Upper lobe of left lung (tissue), 6 donors: ENCODE measurements at regions not wholly inside any gene's neighbourhood (a gene's known extent, or its start where the extent isn't known, plus 50 kb on each side); places are given as distances from the start of the nearest gene placed in this dataset.

Experiments used
- ATAC-seq, 2 donors: fragments of 200-7000 bp; cut with Tn5 transposase; one replicate each; pipeline ENCODE4 v1.9.1; 2022; ENCODE audit warnings: mild to moderate bottlenecking in 2 of 2, moderate library complexity in 2 of 2; ENCODE audit not compliant: low FRiP score in 2 of 2
- DNase-seq, 2 donors: peaks; one replicate each; pipeline ENCODE4 v3.0.0-alpha.2; 2019 to 2020
- H3K27ac ChIP-seq, 4 donors: fragments of 200-600 bp; sonication (generic); one replicate each; pipeline ENCODE4 v1.5.1; 2016 to 2019
- H3K27me3 ChIP-seq, 4 donors: fragments of 200-600 bp; sonication (generic); one replicate each; pipeline ENCODE4 v1.5.1; 2017 to 2019
- H3K36me3 ChIP-seq, 4 donors: fragments of 200-600 bp; sonication (generic); one replicate each; pipeline ENCODE4 v1.5.1; 2016 to 2019
- H3K4me1 ChIP-seq, 4 donors: fragments of 200-600 bp; sonication (generic); one replicate each; pipeline ENCODE4 v1.5.1; 2018 to 2019
- H3K4me3 ChIP-seq, 4 donors: fragments of 200-600 bp; sonication (generic); one replicate each; pipeline ENCODE4 v1.5.1; 2017 to 2019; ENCODE audit warnings: mild to moderate bottlenecking in 2 of 4, moderate library complexity in 1 of 4
- H3K9me3 ChIP-seq, 4 donors: fragments of 200-600 bp; sonication (generic); one replicate each; pipeline ENCODE4 v1.5.1; 2018 to 2019
- CTCF ChIP-seq, 6 experiments: fragments of 450-650 bp in 4 of 6; fragments of 200-600 bp in 2 of 6; sonication (generic) in 2 of 6; IDR thresholded peaks; one replicate each; pipeline ENCODE4 v1.5.1; 2016 to 2019; ENCODE audit warnings: antibody characterized with exemption in 6 of 6
- EP300 ChIP-seq, 4 donors: sonication (generic); formaldehyde crosslinking; IDR thresholded peaks; one replicate each; pipeline ENCODE4 v1.5.1; 2017; ENCODE audit warnings: antibody characterized with exemption in 4 of 4, control low read depth in 2 of 4
- POLR2A ChIP-seq, 4 donors: fragments of 450-650 bp; IDR thresholded peaks; one replicate each; pipeline ENCODE4 v1.5.1; 2016 to 2017; ENCODE audit warnings: antibody characterized with exemption in 4 of 4, mild to moderate bottlenecking in 2 of 4
- POLR2AphosphoS5 ChIP-seq, 2 donors: sonication (generic); formaldehyde crosslinking; IDR thresholded peaks; one replicate each; pipeline ENCODE4 v1.5.1; 2017; ENCODE audit warnings: antibody characterized with exemption in 2 of 2
- WGBS, 2 donors: methylation state at CpG; one replicate each; pipeline ENCODE4 v1.1.5; 2017 to 2018; 5-methylcytosine and 5-hydroxymethylcytosine counted together
- donor health status: DM: no; HTN: no; CAD: no; lungs with moderate emphysema.
- donor health status: DM: no; HTN: yes; CAD: no; lungs with severe emphysema.

DNA sequence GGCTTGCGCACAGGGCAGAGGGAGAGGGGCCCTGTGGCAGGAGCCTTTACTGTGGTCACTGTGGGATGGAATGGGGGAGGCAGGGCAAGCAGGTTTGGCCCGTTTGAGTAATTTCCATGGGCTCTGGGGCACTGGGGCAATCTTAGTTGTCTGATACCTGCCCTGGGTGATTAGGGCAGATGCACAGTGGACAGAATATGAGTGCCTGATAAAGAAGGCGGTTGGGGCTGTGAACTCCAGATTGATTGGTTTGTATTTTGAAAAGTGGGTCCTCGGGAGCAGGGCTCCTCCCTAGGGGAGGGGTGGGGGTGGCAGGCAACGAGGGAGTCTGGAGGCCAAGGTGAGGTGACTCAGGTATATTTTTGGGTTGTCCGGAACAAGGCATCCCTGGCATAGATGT lies 247.5 kb downstream of the NSG2 start:
- no peak for DNase-seq
- no peaks in the 10 kb centered on the region for H3K36me3 ChIP-seq
- ATAC-seq: no peak
- H3K4me3 ChIP-seq: no peak overlapping the region
- no peak for TF ChIP-seq POLR2A (IDR thresholded peaks at IDR 0.05)
- no peak for TF ChIP-seq CTCF (IDR thresholded peaks at IDR 0.05)
- TF ChIP-seq POLR2AphosphoS5 (IDR thresholded peaks at IDR 0.05): no peak
- no peak for TF ChIP-seq EP300 (IDR thresholded peaks at IDR 0.05)
- no peaks in the 10 kb centered on the region for H3K27me3 ChIP-seq
- H3K27ac ChIP-seq: no peak overlapping the region
- 43 to 72% methylated on average over 6 of the region's 6 CpGs for WGBS, 2 donors
- H3K4me1 ChIP-seq: no peaks in the 10 kb centered on the region
- H3K9me3 ChIP-seq: peaks cover 0 to 4% (median 2%) of the 10 kb centered on the region in 4 donors

- Histone ChIP-seq H3K27me3 (no peaks in the 10 kb centered on the region), H3K4me3 (no peak overlapping the region), H3K36me3 (no peaks in the 10 kb centered on the region), H3K27ac (no peak overlapping the region), H3K4me1 (no peaks in the 10 kb centered on the region), H3K9me3 (peaks cover 0 to 4% (median 2%) of the 10 kb centered on the region in 4 donors)
- WGBS, 2 donors: 58 to 72% methylated on average over 4 of the region's 4 CpGs
- no peak for DNase-seq
- TF ChIP-seq POLR2AphosphoS5 (IDR thresholded peaks at IDR 0.05): no peak
- no peak for TF ChIP-seq POLR2A (IDR thresholded peaks at IDR 0.05)
- TF ChIP-seq EP300 (IDR thresholded peaks at IDR 0.05): no peak
- TF ChIP-seq CTCF (IDR thresholded peaks at IDR 0.05): no peak
- ATAC-seq: no peak
Observed at GRCh38 chr5:174293481-174293880, 248.0 kb downstream of the NSG2 start.

- H3K36me3 ChIP-seq: no peaks in the 10 kb centered on the region
- TF ChIP-seq CTCF (IDR thresholded peaks at IDR 0.05): no peak
- TF ChIP-seq EP300 (IDR thresholded peaks at IDR 0.05): no peak
- TF ChIP-seq POLR2A (IDR thresholded peaks at IDR 0.05): no peak
- no peak for TF ChIP-seq POLR2AphosphoS5 (IDR thresholded peaks at IDR 0.05)
- no peak overlapping the region for H3K4me3 ChIP-seq
- no peak overlapping the region for H3K27ac ChIP-seq
- peaks cover 0 to 2% (median under 1%) of the 10 kb centered on the region in 4 donors for H3K9me3 ChIP-seq
- no peak for DNase-seq
- no peaks in the 10 kb centered on the region for H3K4me1 ChIP-seq
- peak in 1 of 2 donors; percentile 30 for ATAC-seq
- H3K27me3 ChIP-seq: no peaks in the 10 kb centered on the region
- WGBS, 2 donors: 67 to 75% methylated on average over 6 of the region's 6 CpGs
Observed at GRCh38 chr5:174294891-174295620, 249.6 kb downstream of the NSG2 start.

DNA sequence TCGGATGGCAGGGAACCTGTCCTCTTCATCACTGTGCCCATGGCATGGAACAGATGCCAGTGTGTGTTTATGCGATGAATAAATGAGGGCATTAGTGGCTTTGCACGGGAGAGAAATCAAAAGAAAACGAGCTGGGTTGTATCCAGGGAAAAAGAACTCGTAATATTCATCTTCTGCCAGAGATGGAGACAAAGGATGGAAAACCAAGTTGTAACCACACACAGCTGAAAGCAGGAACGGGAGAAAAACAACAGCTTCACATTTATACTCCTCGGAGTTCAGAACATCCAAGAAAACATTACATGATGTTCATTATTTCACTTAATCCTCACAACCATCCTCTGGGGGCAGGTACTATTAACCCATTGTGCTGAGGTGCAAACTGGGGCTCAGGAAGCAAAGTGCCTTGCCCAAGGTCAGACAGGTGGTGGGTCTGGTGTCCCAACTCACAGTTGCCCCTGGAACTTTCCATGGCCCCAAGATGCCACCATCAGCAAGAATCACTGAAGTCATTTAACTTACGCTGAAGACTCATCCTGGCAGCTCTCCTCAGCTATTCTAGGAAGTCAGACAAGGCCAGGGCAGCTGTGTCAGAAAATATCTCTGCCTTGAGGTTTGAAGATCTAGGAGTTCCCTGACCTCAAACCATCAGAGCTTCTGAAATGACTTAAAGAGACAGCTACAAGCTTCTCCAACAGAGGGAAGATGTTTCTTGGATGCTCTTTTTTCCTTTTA lies 250.4 kb downstream of the NSG2 start:
- no peak for ATAC-seq
- H3K36me3 ChIP-seq: no peaks in the 10 kb centered on the region

More for the DNA sequence above, 250.4 kb downstream of the NSG2 start:
- Histone ChIP-seq H3K4me1 (no peaks in the 10 kb centered on the region), H3K27ac (no peak overlapping the region), H3K9me3 (no peaks in the 10 kb centered on the region), H3K27me3 (no peaks in the 10 kb centered on the region), H3K4me3 (no peak overlapping the region)
- TF ChIP-seq POLR2A (IDR thresholded peaks at IDR 0.05) (no peak), CTCF (IDR thresholded peaks at IDR 0.05) (no peak), POLR2AphosphoS5 (IDR thresholded peaks at IDR 0.05) (no peak), EP300 (IDR thresholded peaks at IDR 0.05) (no peak)
- no peak for DNase-seq
- WGBS, 2 donors: 73% methylated on average over 8 of the region's 8 CpGs
